CD14-positive monocyte (primary cell): ENCODE measurements at regions not wholly inside any gene's neighbourhood (a gene's known extent, or its start where the extent isn't known, plus 50 kb on each side); places are given as distances from the start of the nearest gene placed in this dataset.

Experiments
- DNase-seq, 3 donors: peaks; one replicate each; pipeline ENCODE4 v3.0.0-alpha.2; 2011 to 2022
- H2AFZ ChIP-seq: 2 replicates; pipeline ENCODE4 v1.6.0; 2012; ENCODE audit warnings: mild to moderate bottlenecking, low read depth, low read length, inconsistent platforms; ENCODE audit not compliant: insufficient read depth, poor library complexity, severe bottlenecking
- H3K27ac ChIP-seq, 2 donors: 1 replicate in 1 of 2; 2 replicates in 1 of 2; pipeline ENCODE4 v1.5.1; 2012 to 2013; ENCODE audit warnings: low read length in 2 of 2, control low read depth in 1 of 2, inconsistent platforms in 1 of 2, low read depth in 1 of 2, mild to moderate bottlenecking in 1 of 2
- H3K27me3 ChIP-seq, 2 donors: one replicate each; pipeline versions ENCODE4 v1.6.0 to v1.6.1; 2011 to 2013; ENCODE audit warnings: low read length in 2 of 2; ENCODE audit not compliant: control insufficient read depth in 2 of 2, insufficient read depth in 2 of 2
- H3K36me3 ChIP-seq, 2 donors: replicated peaks in 1 of 2; 1 replicate in 1 of 2; 2 replicates in 1 of 2; pipeline versions ENCODE4 v1.5.1 to v1.6.1; 2012 to 2013; ENCODE audit warnings: low read length in 2 of 2, control low read depth in 1 of 2, inconsistent platforms in 1 of 2, mild to moderate bottlenecking in 1 of 2; ENCODE audit not compliant: insufficient read depth in 2 of 2, control insufficient read depth in 1 of 2
- H3K4me1 ChIP-seq, 2 donors: 1 replicate in 1 of 2; 2 replicates in 1 of 2; pipeline versions ENCODE4 v1.5.1 to v1.6.1; 2012 to 2013; ENCODE audit warnings: low read length in 2 of 2, control low read depth in 1 of 2, inconsistent platforms in 1 of 2, mild to moderate bottlenecking in 1 of 2, moderate library complexity in 1 of 2; ENCODE audit not compliant: insufficient read depth in 2 of 2, control insufficient read depth in 1 of 2
- H3K4me2 ChIP-seq: replicated peaks from 2 replicates; pipeline ENCODE3; 2012; ENCODE audit warnings: low read length, moderate library complexity, mild to moderate bottlenecking; ENCODE audit not compliant: poor library complexity, severe bottlenecking; ENCODE audit errors: extremely low read depth
- H3K4me3 ChIP-seq, 3 experiments: fragments of 200-600 bp in 1 of 3; sonication (generic) in 1 of 3; replicated peaks in 1 of 3; 1 replicate in 2 of 3; 2 replicates in 1 of 3; pipeline ENCODE4 v1.5.1; 2011 to 2013; ENCODE audit warnings: low read length in 3 of 3, mild to moderate bottlenecking in 3 of 3, control low read depth in 2 of 3, low read depth in 2 of 3, inconsistent platforms in 1 of 3, moderate library complexity in 1 of 3
- H3K79me2 ChIP-seq: 2 replicates; pipeline ENCODE4 v1.6.0; 2012; ENCODE audit warnings: mild to moderate bottlenecking, control low read depth, inconsistent platforms, low read length, moderate library complexity; ENCODE audit not compliant: insufficient read depth
- H3K9ac ChIP-seq: 2 replicates; pipeline ENCODE4 v1.6.0; 2017; ENCODE audit warnings: low read length, mild to moderate bottlenecking; ENCODE audit not compliant: insufficient read depth, poor library complexity, severe bottlenecking
- H3K9me3 ChIP-seq, 2 donors: replicated peaks in 1 of 2; 1 replicate in 1 of 2; 2 replicates in 1 of 2; pipeline versions ENCODE4 v1.5.1 to v1.6.1; 2012 to 2013; ENCODE audit warnings: low read length in 2 of 2, control low read depth in 1 of 2; ENCODE audit not compliant: control insufficient read depth in 1 of 2, insufficient read depth in 1 of 2
- H4K20me1 ChIP-seq: 2 replicates; pipeline ENCODE4 v1.6.0; 2012; ENCODE audit warnings: mild to moderate bottlenecking, low read length, control low read depth, moderate library complexity; ENCODE audit not compliant: insufficient read depth
- H3K27ac Mint-ChIP-seq, 7 donors: one replicate each; pipeline ENCODE4 v1.8.0; 2020; ENCODE audit warnings: mild to moderate bottlenecking in 7 of 7, mixed read lengths in 7 of 7, moderate library complexity in 6 of 7, inconsistent platforms in 2 of 7
- H3K27me3 Mint-ChIP-seq, 3 donors: one replicate each; pipeline ENCODE4 v1.8.0; 2021 to 2022; ENCODE audit warnings: low read depth in 3 of 3, mild to moderate bottlenecking in 3 of 3, mixed read lengths in 3 of 3, moderate library complexity in 3 of 3, inconsistent platforms in 1 of 3
- H3K36me3 Mint-ChIP-seq, 2 donors: one replicate each; pipeline ENCODE4 v1.8.0; 2020; ENCODE audit warnings: mixed read lengths in 2 of 2, inconsistent platforms in 1 of 2, mild to moderate bottlenecking in 1 of 2
- H3K4me1 Mint-ChIP-seq: one replicate; pipeline ENCODE4 v1.8.0; 2020; ENCODE audit warnings: mild to moderate bottlenecking, mixed read lengths
- H3K4me3 Mint-ChIP-seq, 2 donors: one replicate each; pipeline ENCODE4 v1.8.0; 2020; ENCODE audit warnings: mild to moderate bottlenecking in 2 of 2, mixed read lengths in 2 of 2, moderate library complexity in 1 of 2
- H3K9me3 Mint-ChIP-seq, 7 donors: one replicate each; pipeline ENCODE4 v1.8.0; 2020 to 2022; ENCODE audit warnings: mixed read lengths in 7 of 7, mild to moderate bottlenecking in 6 of 7, moderate library complexity in 6 of 7, inconsistent platforms in 2 of 7
- WGBS: methylation state at CpG from one replicate; pipeline ENCODE4 v1.1.5; 2013; ENCODE audit warnings: missing lambda C conversion rate; ENCODE audit not compliant: insufficient coverage; 5-methylcytosine and 5-hydroxymethylcytosine counted together
- intact Hi-C, 2 donors: fragments of 100-400 bp; cut with micrococcal nuclease; formaldehyde crosslinking; loops; one replicate each; pipeline versions ENCODE4 v1.15.0 to v1.15.1; 2023
- TF ChIP-seq, protein P1 (sequence below): fragments of 200-600 bp; IDR thresholded peaks from one replicate; pipeline ENCODE4 v1.8.0; 2022; ENCODE audit warnings: antibody characterized with exemption, mild to moderate bottlenecking

DNA sequence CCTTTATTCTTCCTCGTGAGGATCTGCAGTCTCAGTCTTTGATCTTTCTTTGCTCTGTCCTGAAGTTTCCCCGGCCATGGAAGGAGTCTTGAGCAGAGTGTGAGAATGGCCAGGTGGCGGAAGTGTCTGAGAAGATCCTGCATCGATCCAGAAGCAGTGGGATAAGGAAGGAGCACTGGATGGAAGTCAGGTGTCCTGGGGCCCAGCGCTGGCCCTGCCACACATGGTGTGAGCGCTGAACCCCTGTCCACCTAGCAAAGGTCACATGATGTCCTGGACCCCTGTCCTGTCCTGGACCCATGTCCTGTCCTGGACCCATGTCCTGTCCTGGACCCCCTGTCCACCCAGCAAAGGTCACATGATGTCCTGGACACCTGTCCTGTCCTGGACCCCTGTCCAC, 111.8 kb upstream of the MED13L start:
- Histone ChIP-seq H3K27ac (no peak overlapping the region), H3K4me1 (peaks cover 28 to 32% of the 10 kb centered on the region in 2 donors), H2AFZ (no peak overlapping the region), H3K79me2 (no peaks in the 10 kb centered on the region), H3K9ac (no peak overlapping the region), H4K20me1 (no peaks in the 10 kb centered on the region), H3K36me3 (no peaks in the 10 kb centered on the region), H3K4me3 (no peak overlapping the region), H3K4me2 (no peak overlapping the region), H3K27me3 (no peaks in the 10 kb centered on the region), H3K9me3 (peaks cover 8 to 11% of the 10 kb centered on the region in 2 donors)
- Mint-ChIP-seq H3K4me1 (peaks cover 26% of the 10 kb centered on the region), H3K27ac (peak overlapping the region in 1 of 7 donors; percentile 3), H3K36me3 (no peaks in the 10 kb centered on the region), H3K9me3 (peaks cover 4 to 15% (median 10%) of the 10 kb centered on the region in 7 donors), H3K27me3 (peaks cover 0 to 2% (median 2%) of the 10 kb centered on the region in 3 donors), H3K4me3 (no peak overlapping the region)
- 97% methylated on average over 5 of the region's 6 CpGs for WGBS
- TF ChIP-seq, protein P1, sequence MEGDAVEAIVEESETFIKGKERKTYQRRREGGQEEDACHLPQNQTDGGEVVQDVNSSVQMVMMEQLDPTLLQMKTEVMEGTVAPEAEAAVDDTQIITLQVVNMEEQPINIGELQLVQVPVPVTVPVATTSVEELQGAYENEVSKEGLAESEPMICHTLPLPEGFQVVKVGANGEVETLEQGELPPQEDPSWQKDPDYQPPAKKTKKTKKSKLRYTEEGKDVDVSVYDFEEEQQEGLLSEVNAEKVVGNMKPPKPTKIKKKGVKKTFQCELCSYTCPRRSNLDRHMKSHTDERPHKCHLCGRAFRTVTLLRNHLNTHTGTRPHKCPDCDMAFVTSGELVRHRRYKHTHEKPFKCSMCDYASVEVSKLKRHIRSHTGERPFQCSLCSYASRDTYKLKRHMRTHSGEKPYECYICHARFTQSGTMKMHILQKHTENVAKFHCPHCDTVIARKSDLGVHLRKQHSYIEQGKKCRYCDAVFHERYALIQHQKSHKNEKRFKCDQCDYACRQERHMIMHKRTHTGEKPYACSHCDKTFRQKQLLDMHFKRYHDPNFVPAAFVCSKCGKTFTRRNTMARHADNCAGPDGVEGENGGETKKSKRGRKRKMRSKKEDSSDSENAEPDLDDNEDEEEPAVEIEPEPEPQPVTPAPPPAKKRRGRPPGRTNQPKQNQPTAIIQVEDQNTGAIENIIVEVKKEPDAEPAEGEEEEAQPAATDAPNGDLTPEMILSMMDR = no peak
- DNase-seq = no peak
- intact Hi-C loops = no loop called here

DNA sequence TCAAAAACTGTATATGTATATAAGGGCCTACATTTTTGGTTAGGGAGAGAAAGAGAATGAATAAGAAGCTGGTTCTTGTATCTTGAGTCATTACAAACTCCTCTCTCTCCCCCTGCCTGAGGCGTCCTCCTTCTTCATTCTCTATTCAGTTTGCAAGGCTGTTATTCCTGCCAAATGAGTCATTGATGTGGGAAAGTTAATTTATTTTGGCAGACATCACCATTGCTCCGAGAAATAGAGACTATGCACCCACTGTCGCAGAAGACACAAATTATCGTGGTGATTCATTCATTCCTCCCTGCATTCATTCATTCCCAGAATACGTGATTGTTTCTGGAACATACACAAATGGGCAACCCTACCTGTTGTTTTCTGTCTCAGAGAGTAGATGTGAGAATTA, 112.5 kb upstream of the MED13L start:
- no peak overlapping the region for H3K27ac ChIP-seq
- Mint-ChIP-seq H3K4me1 (peaks cover 26% of the 10 kb centered on the region), H3K9me3 (peaks cover 4 to 15% (median 10%) of the 10 kb centered on the region in 7 donors), H3K36me3 (no peaks in the 10 kb centered on the region), H3K4me3 (no peak overlapping the region), H3K27ac (no peak overlapping the region), H3K27me3 (peaks cover 0 to 2% (median 0%) of the 10 kb centered on the region in 3 donors)
- TF ChIP-seq, protein P1 = no peak
- H3K36me3 ChIP-seq = no peaks in the 10 kb centered on the region
- no peak for DNase-seq
- H2AFZ ChIP-seq = no peak overlapping the region
- H3K9me3 ChIP-seq = peaks cover 8 to 11% of the 10 kb centered on the region in 2 donors
- no CpG with 5 or more reads among the region's 5 CpGs for WGBS
- no peaks in the 10 kb centered on the region for H4K20me1 ChIP-seq
- no peak overlapping the region for H3K9ac ChIP-seq
- intact Hi-C loops = no loop called here
- H3K4me1 ChIP-seq = peaks cover 24 to 26% of the 10 kb centered on the region in 2 donors
- no peak overlapping the region for H3K4me2 ChIP-seq
- no peaks in the 10 kb centered on the region for H3K27me3 ChIP-seq
- H3K4me3 ChIP-seq = no peak overlapping the region
- no peaks in the 10 kb centered on the region for H3K79me2 ChIP-seq
